ENCODE measurements at regions not wholly inside any gene's neighbourhood (a gene's known extent, or its start where the extent isn't known, plus 50 kb on each side); places are given as distances from the start of the nearest gene placed in this dataset.

GRCh38 chr19:30082611-30083010 is 140.6 kb downstream of the URI1 start:
- TF ChIP-seq CTCF (IDR thresholded peaks at IDR 0.05 in 8 of 11, conservative IDR thresholded peaks at IDR 0.05 in 3 of 11), result no peak
- TF ChIP-seq POLR2AphosphoS5 (IDR thresholded peaks at IDR 0.05), result no peak
- no peak for TF ChIP-seq POLR2A (IDR thresholded peaks at IDR 0.05)
